Gastrocnemius medialis (tissue), 4 donors: ENCODE measurements at regions not wholly inside any gene's neighbourhood (a gene's known extent, or its start where the extent isn't known, plus 50 kb on each side); places are given as distances from the start of the nearest gene placed in this dataset.

Experiments used
- POLR2A ChIP-seq, 2 donors: fragments of 450-650 bp; IDR thresholded peaks; one replicate each; pipeline ENCODE4 v1.6.1; 2017; ENCODE audit warnings: antibody characterized with exemption in 2 of 2, mild to moderate bottlenecking in 2 of 2, moderate library complexity in 2 of 2
- TF ChIP-seq, protein P1 (sequence below), 5 experiments: fragments of 450-650 bp in 3 of 5; fragments of 200-600 bp in 2 of 5; sonication (generic) in 2 of 5; IDR thresholded peaks in 4 of 5; conservative IDR thresholded peaks in 1 of 5; 1 replicate in 4 of 5; 2 replicates in 1 of 5; pipeline ENCODE4 v1.5.1; 2016 to 2019; ENCODE audit warnings: antibody characterized with exemption in 5 of 5, mild to moderate bottlenecking in 3 of 5, moderate library complexity in 3 of 5

DNA sequence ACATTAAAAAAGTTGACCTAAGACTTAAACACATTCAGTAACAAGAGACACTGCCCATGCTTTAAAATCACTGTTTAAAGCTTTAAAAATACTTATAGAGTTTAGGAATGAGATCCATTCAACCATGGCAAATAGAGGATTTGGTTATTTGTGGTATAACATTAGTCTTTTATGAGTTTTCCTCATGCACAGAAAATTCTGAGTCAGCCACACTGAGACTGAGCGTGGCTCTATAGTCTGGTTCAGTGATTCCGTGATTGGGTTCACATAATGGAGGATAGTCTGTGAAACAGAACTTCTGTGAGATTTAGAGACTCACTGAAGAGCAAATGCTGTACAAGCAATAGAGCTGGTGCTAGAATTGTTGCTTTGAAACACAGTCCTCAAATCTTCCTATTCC, 1502.4 kb upstream of the PIK3C3 start:
- TF ChIP-seq, protein P1, sequence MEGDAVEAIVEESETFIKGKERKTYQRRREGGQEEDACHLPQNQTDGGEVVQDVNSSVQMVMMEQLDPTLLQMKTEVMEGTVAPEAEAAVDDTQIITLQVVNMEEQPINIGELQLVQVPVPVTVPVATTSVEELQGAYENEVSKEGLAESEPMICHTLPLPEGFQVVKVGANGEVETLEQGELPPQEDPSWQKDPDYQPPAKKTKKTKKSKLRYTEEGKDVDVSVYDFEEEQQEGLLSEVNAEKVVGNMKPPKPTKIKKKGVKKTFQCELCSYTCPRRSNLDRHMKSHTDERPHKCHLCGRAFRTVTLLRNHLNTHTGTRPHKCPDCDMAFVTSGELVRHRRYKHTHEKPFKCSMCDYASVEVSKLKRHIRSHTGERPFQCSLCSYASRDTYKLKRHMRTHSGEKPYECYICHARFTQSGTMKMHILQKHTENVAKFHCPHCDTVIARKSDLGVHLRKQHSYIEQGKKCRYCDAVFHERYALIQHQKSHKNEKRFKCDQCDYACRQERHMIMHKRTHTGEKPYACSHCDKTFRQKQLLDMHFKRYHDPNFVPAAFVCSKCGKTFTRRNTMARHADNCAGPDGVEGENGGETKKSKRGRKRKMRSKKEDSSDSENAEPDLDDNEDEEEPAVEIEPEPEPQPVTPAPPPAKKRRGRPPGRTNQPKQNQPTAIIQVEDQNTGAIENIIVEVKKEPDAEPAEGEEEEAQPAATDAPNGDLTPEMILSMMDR (IDR thresholded peaks at IDR 0.05 in 4 of 5, conservative IDR thresholded peaks at IDR 0.05 in 1 of 5) = no peak
- no peak for TF ChIP-seq POLR2A (IDR thresholded peaks at IDR 0.05)
